Neural cell (in vitro differentiated cells): ENCODE measurements at regions not wholly inside any gene's neighbourhood (a gene's known extent, or its start where the extent isn't known, plus 50 kb on each side); places are given as distances from the start of the nearest gene placed in this dataset.

ENCODE experiments used
- H2AFZ ChIP-seq: fragments of 200-600, 300-800 bp; sonication (generic), shearing (Covaris generic); 2 replicates; pipeline ENCODE4 v1.6.0; 2014; ENCODE audit warnings: low read depth, mild to moderate bottlenecking, antibody characterized with exemption, low read length, moderate library complexity
- H3F3A ChIP-seq: fragments of 200-600 bp; shearing (Covaris generic); 2 replicates; pipeline ENCODE4 v1.6.1; 2016; ENCODE audit warnings: mild to moderate bottlenecking, moderate library complexity, mixed read lengths, antibody characterized with exemption, low read length; ENCODE audit not compliant: insufficient read depth, poor library complexity, severe bottlenecking
- H3K27ac ChIP-seq: fragments of 200-600, 300-800 bp; sonication (generic), shearing (Covaris generic); 2 replicates; pipeline ENCODE4 v1.5.1; 2014; ENCODE audit warnings: mild to moderate bottlenecking, low read length, moderate library complexity
- H3K27me3 ChIP-seq: fragments of 300-800, 200-600 bp; sonication (generic), shearing (Covaris generic); 2 replicates; pipeline ENCODE4 v1.6.0; 2014; ENCODE audit warnings: mild to moderate bottlenecking, low read depth, low read length, moderate library complexity; ENCODE audit not compliant: insufficient read depth
- H3K36me3 ChIP-seq: fragments of 300-800, 200-600 bp; sonication (generic), shearing (Covaris generic); 2 replicates; pipeline ENCODE4 v1.5.1; 2014; ENCODE audit warnings: mild to moderate bottlenecking, antibody characterized with exemption, low read length, moderate library complexity; ENCODE audit not compliant: insufficient read depth
- H3K4me2 ChIP-seq: fragments of 300-800, 200-600 bp; sonication (generic), shearing (Covaris generic); 2 replicates; pipeline ENCODE4 v1.6.0; 2014; ENCODE audit warnings: mild to moderate bottlenecking, low read length
- H3K4me3 ChIP-seq: fragments of 300-800, 200-600 bp; sonication (generic), shearing (Covaris generic); 2 replicates; pipeline ENCODE4 v1.5.1; 2014; ENCODE audit warnings: mild to moderate bottlenecking, low read length, moderate library complexity
- H3K79me2 ChIP-seq: fragments of 200-600 bp; shearing (Covaris generic); replicated peaks from 2 replicates; pipeline ENCODE4 v1.6.0; 2014; ENCODE audit warnings: mild to moderate bottlenecking, low read length, moderate library complexity; ENCODE audit not compliant: insufficient read depth
- H3K9ac ChIP-seq: fragments of 300-800, 200-600 bp; sonication (generic), shearing (Covaris generic); 2 replicates; pipeline ENCODE4 v1.6.1; 2016; ENCODE audit warnings: mild to moderate bottlenecking, low read length, mixed read lengths
- H3K9me2 ChIP-seq: fragments of 200-600 bp; shearing (Covaris generic); 2 replicates; pipeline ENCODE4 v1.6.1; 2016; ENCODE audit warnings: mild to moderate bottlenecking, low read length, mixed read lengths; ENCODE audit not compliant: insufficient read depth
- H3K9me3 ChIP-seq: fragments of 200-600, 300-800 bp; sonication (generic), shearing (Covaris generic); 2 replicates; pipeline ENCODE4 v1.6.1; 2016; ENCODE audit warnings: mild to moderate bottlenecking, mixed run types, low read length, moderate library complexity, mixed read lengths
- H4K20me1 ChIP-seq: fragments of 200-600 bp; shearing (Covaris generic); 2 replicates; pipeline ENCODE4 v1.6.1; 2016; ENCODE audit warnings: mild to moderate bottlenecking, mixed run types; ENCODE audit not compliant: insufficient read depth
- CTCF ChIP-seq: fragments of 450-650 bp; IDR thresholded peaks from 2 replicates; pipeline ENCODE4 v1.5.1; 2014; ENCODE audit warnings: antibody characterized with exemption, mild to moderate bottlenecking, moderate library complexity; ENCODE audit not compliant: poor library complexity, severe bottlenecking
- EP300 ChIP-seq: fragments of 450-650 bp; conservative IDR thresholded peaks from 2 replicates; pipeline ENCODE4 v1.6.1; 2014; ENCODE audit warnings: antibody characterized with exemption, mild to moderate bottlenecking, moderate library complexity; ENCODE audit not compliant: poor library complexity, severe bottlenecking
- EZH2 ChIP-seq: fragments of 200-600, 300-800 bp; shearing (Covaris generic), sonication (generic); IDR thresholded peaks from 2 replicates; pipeline ENCODE4 v1.6.1; 2014; ENCODE audit warnings: antibody characterized with exemption, low read length, borderline replicate concordance, mild to moderate bottlenecking; ENCODE audit not compliant: insufficient read depth, poor library complexity, severe bottlenecking
- MXI1 ChIP-seq: fragments of 450-650 bp; conservative IDR thresholded peaks from 2 replicates; pipeline ENCODE4 v1.6.1; 2014; ENCODE audit warnings: antibody characterized with exemption, mild to moderate bottlenecking; ENCODE audit not compliant: poor library complexity, severe bottlenecking
- POLR2AphosphoS5 ChIP-seq: IDR thresholded peaks from 2 replicates; pipeline ENCODE4 v1.6.1; 2012
- RAD21 ChIP-seq: fragments of 450-650 bp; conservative IDR thresholded peaks from 2 replicates; pipeline ENCODE4 v1.6.1; 2014; ENCODE audit warnings: antibody characterized with exemption, mild to moderate bottlenecking, moderate library complexity
- REST ChIP-seq: IDR thresholded peaks from 2 replicates; pipeline ENCODE4 v1.6.1; 2012; ENCODE audit warnings: borderline replicate concordance
- SMC3 ChIP-seq: fragments of 450-650 bp; conservative IDR thresholded peaks from 2 replicates; pipeline ENCODE4 v1.6.1; 2014; ENCODE audit warnings: antibody characterized with exemption, mild to moderate bottlenecking, moderate library complexity; ENCODE audit not compliant: poor library complexity

- no peak overlapping the region for H2AFZ ChIP-seq
- H3K9ac ChIP-seq, result no peak overlapping the region
- no peaks in the 10 kb centered on the region for H4K20me1 ChIP-seq
- no peaks in the 10 kb centered on the region for H3K9me2 ChIP-seq
- TF ChIP-seq MXI1 (no peak), EZH2 (no peak), SMC3 (no peak), CTCF (no peak), POLR2AphosphoS5 (no peak), RAD21 (no peak), REST (no peak), EP300 (no peak)
- no peak overlapping the region for H3K27ac ChIP-seq
- no peaks in the 10 kb centered on the region for H3K36me3 ChIP-seq
- H3K9me3 ChIP-seq, result no peaks in the 10 kb centered on the region
- no peaks in the 10 kb centered on the region for H3K79me2 ChIP-seq
- H3K4me2 ChIP-seq, result no peak overlapping the region
- H3K4me3 ChIP-seq, result no peak overlapping the region
- H3K27me3 ChIP-seq, result no peaks in the 10 kb centered on the region
- H3F3A ChIP-seq, result no peaks in the 10 kb centered on the region
These were observed 1252.1 kb downstream of the NCAM2 start for GRCh38 chr21:22250355-22250754.

GRCh38 chr21:22253761-22254160 lies 1255.6 kb downstream of the NCAM2 start:
- no peaks in the 10 kb centered on the region for H3K9me2 ChIP-seq
- TF ChIP-seq REST (no peak), EP300 (no peak)
- H3K9me3 ChIP-seq, result no peaks in the 10 kb centered on the region
- H3K4me2 ChIP-seq, result no peak overlapping the region
- H3K36me3 ChIP-seq, result no peaks in the 10 kb centered on the region
- H3K4me3 ChIP-seq, result no peak overlapping the region
- no peaks in the 10 kb centered on the region for H3K79me2 ChIP-seq
- no peak overlapping the region for H3K27ac ChIP-seq
- no peak overlapping the region for H3K9ac ChIP-seq
- no peaks in the 10 kb centered on the region for H3K27me3 ChIP-seq
- H2AFZ ChIP-seq, result no peak overlapping the region
- no peaks in the 10 kb centered on the region for H3F3A ChIP-seq
- no peaks in the 10 kb centered on the region for H4K20me1 ChIP-seq
